PFSK-1 (cell line): ENCODE measurements at regions not wholly inside any gene's neighbourhood (a gene's known extent, or its start where the extent isn't known, plus 50 kb on each side); places are given as distances from the start of the nearest gene placed in this dataset.

Experiments used
- FOXP2 ChIP-seq: optimal IDR thresholded peaks from 2 replicates; pipeline ENCODE3; 2011; ENCODE audit warnings: borderline replicate concordance, control low read depth, inconsistent platforms; ENCODE audit not compliant: insufficient read depth; ENCODE audit errors: extremely low read length, extremely low read depth
- POLR2AphosphoS5 ChIP-seq: IDR thresholded peaks from 2 replicates; pipeline ENCODE4 v1.6.1; 2012; ENCODE audit warnings: low read depth, mild to moderate bottlenecking, control low read depth, low read length, moderate library complexity
- SIN3A ChIP-seq: IDR thresholded peaks from 2 replicates; pipeline ENCODE4 v1.6.1; 2012; ENCODE audit warnings: mild to moderate bottlenecking, low read length, moderate library complexity, borderline replicate concordance; ENCODE audit not compliant: insufficient read depth
- TAF1 ChIP-seq: IDR thresholded peaks from 2 replicates; pipeline ENCODE4 v1.6.1; 2012; ENCODE audit warnings: low read length, control low read depth, borderline replicate concordance; ENCODE audit not compliant: insufficient read depth
- TF ChIP-seq, protein P1 (sequence below), 2 experiments: IDR thresholded peaks; 2 replicates each; pipeline versions ENCODE4 v1.6.1 to v1.8.0; 2011 to 2012; ENCODE audit warnings: low read depth in 2 of 2, low read length in 2 of 2, control low read depth in 1 of 2, inconsistent platforms in 1 of 2, mild to moderate bottlenecking in 1 of 2, moderate library complexity in 1 of 2; ENCODE audit not compliant: insufficient read depth in 1 of 2

DNA sequence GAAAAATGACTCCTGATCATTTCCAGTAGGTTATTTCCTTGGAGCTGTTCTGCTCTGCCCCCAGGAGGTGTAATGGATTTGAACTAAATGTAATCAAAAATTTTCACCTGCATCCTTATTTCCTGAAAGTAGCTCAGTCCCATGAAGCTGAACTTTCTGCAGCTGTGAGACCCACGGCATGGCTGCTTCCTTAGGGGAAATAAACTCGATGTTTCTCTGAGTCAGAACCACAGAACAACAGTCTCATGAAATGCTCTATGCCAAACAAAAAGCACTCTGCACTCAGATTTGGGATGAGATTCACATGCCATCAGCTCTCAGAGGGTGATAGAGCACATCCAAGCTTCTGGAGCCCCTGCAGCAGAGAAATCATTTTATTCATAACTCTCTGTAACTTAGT lies 224.1 kb upstream of the PLEKHG7 start:
- TF ChIP-seq, protein P1, sequence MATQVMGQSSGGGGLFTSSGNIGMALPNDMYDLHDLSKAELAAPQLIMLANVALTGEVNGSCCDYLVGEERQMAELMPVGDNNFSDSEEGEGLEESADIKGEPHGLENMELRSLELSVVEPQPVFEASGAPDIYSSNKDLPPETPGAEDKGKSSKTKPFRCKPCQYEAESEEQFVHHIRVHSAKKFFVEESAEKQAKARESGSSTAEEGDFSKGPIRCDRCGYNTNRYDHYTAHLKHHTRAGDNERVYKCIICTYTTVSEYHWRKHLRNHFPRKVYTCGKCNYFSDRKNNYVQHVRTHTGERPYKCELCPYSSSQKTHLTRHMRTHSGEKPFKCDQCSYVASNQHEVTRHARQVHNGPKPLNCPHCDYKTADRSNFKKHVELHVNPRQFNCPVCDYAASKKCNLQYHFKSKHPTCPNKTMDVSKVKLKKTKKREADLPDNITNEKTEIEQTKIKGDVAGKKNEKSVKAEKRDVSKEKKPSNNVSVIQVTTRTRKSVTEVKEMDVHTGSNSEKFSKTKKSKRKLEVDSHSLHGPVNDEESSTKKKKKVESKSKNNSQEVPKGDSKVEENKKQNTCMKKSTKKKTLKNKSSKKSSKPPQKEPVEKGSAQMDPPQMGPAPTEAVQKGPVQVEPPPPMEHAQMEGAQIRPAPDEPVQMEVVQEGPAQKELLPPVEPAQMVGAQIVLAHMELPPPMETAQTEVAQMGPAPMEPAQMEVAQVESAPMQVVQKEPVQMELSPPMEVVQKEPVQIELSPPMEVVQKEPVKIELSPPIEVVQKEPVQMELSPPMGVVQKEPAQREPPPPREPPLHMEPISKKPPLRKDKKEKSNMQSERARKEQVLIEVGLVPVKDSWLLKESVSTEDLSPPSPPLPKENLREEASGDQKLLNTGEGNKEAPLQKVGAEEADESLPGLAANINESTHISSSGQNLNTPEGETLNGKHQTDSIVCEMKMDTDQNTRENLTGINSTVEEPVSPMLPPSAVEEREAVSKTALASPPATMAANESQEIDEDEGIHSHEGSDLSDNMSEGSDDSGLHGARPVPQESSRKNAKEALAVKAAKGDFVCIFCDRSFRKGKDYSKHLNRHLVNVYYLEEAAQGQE (IDR thresholded peaks at IDR 0.05; ENCODE audit: insufficient read depth in 1 of 2, low read depth in 2 of 2, low read length in 2 of 2), result no peak
- TF ChIP-seq TAF1, result no peak
- TF ChIP-seq FOXP2, result no peak
- TF ChIP-seq SIN3A, result no peak
- no peak for TF ChIP-seq POLR2AphosphoS5

DNA sequence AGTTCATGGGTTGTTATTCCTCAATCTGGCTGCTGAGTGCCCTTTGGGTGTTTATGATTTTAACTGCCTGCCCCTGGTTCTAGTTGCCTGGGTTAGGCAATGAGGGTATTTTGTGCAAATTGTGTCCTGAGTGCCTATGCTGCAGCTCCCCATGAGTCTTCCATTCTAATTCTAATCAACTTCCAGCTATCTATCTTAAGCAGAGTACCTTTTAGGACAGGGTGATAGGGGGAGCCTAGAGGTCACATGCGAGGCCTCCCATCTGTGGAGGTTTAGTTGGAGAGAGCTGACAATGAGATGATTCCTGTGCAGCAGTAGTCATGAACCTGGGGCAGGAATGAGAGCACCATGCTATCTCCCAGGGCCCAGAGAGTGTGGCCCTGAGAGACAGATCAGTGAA lies 225.9 kb upstream of the PLEKHG7 start:
- TF ChIP-seq SIN3A (no peak), FOXP2 (no peak)

DNA sequence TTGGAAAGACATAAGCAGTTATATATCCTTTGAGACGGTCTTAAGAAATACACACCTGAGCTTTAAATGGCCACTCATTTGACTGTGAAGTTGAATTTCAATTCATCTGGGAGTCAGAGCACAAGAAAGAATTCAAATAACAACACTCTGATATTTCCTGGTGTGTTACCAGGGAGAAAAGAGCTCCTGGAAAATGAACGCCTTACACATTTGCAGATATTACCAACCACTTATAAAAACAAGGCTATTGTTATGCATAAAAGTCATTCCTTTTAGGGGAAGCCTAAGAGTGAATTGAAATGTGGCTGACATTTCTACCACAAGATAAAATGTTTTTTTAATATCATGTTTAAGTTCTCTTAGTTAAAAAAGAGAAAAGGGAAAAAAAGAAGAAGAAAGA lies 229.2 kb upstream of the PLEKHG7 start:
- TF ChIP-seq FOXP2, result no peak

DNA sequence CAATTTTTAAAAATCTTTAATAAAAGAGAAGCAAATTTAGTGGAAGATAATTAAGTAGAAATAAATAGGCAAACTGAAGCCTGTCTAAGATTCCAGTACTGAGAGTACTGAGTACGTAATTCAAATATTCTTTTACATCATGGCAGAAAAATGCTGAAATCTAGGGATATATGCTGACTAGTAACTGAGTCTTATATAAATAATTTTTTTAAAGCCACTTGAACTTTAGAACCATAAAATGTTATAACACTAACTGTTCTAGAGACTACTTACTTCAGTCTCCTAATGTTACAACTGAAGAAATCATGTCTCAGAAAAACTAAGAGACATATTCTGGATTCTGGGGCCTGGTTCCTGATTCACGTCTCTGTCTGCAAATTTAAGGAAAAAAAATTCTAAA lies 230.6 kb upstream of the PLEKHG7 start:
- TF ChIP-seq TAF1 (no peak), SIN3A (no peak), FOXP2 (no peak), POLR2AphosphoS5 (no peak)
- TF ChIP-seq, protein P1 (IDR thresholded peaks at IDR 0.05; ENCODE audit: insufficient read depth in 1 of 2, low read depth in 2 of 2, low read length in 2 of 2), result no peak

DNA sequence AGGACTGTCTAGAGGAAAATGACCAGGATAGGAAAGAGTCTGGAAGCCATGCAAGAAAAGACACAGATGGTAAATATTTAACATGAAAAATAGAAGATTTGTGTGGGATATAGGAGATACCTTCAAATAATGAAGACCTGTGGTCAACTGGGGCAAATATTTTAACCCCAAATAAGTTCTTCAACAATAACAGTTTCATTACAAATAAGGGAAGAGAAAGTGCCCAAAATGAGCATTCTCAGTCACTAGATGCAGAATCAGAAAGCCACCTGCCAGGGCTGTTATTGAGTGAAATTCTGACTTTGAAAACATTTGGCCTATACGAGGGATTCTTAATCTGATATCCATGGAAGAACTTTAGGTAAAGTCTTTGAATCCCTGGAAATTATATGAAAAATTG lies 231.2 kb upstream of the PLEKHG7 start:
- TF ChIP-seq POLR2AphosphoS5 (no peak), SIN3A (no peak), FOXP2 (no peak), TAF1 (no peak)
- TF ChIP-seq, protein P1 (IDR thresholded peaks at IDR 0.05; ENCODE audit: insufficient read depth in 1 of 2, low read depth in 2 of 2, low read length in 2 of 2), result no peak

DNA sequence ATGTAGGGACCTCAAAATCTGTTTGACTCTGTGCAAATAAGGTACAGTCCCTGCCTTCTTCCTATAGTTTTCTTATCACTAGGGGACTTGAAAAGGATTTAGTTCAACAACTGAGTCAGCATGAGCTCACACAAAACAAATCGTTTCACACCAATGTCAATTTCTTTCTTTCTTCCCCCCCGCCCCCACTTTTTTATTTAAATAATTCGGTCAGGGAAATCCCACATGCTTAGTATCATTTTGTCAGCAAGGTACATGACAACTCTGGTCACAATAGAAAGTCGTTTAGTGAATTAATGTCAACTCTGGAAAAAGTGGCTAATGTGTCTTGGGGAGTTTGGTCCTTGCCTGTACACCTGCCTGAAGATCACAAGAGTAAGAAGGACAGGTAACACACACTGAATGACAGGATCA lies 232.2 kb upstream of the PLEKHG7 start:
- TF ChIP-seq SIN3A (no peak), FOXP2 (no peak), TAF1 (no peak), POLR2AphosphoS5 (no peak)
- TF ChIP-seq, protein P1 (IDR thresholded peaks at IDR 0.05; ENCODE audit: insufficient read depth in 1 of 2, low read depth in 2 of 2, low read length in 2 of 2), result no peak
